Activated B cell treated with CpG ODN at 0.5 μM for 24 hours (primary cell): ENCODE measurements at regions not wholly inside any gene's neighbourhood (a gene's known extent, or its start where the extent isn't known, plus 50 kb on each side); places are given as distances from the start of the nearest gene placed in this dataset.

Experiments used
- ATAC-seq: fragments of 200-7000 bp; cut with Tn5 transposase; one replicate; pipeline ENCODE4 v1.10.0; 2021; ENCODE audit warnings: low read depth, mild to moderate bottlenecking, moderate library complexity
- CTCF ChIA-PET: fragments of 350-600 bp; sonication (Branson Sonifier 250); formaldehyde crosslinking; loops from one replicate; lab custom pipeline; 2021; ENCODE audit warnings: antibody characterized with exemption; lab: Charles Lee
- POLR2A ChIA-PET: fragments of 350-600 bp; sonication (Branson Sonifier 250); formaldehyde crosslinking; loops from one replicate; lab custom pipeline; 2021; ENCODE audit warnings: antibody characterized with exemption; lab: Charles Lee
- DNase-seq: peaks from one replicate; pipeline ENCODE4 v3.0.0; 2022
- H3K27ac Mint-ChIP-seq: one replicate; pipeline ENCODE4 v1.8.0; 2020; ENCODE audit warnings: mixed read lengths
- H3K27me3 Mint-ChIP-seq: one replicate; pipeline ENCODE4 v1.8.0; 2021; ENCODE audit warnings: mixed read lengths
- H3K36me3 Mint-ChIP-seq: one replicate; pipeline ENCODE4 v1.8.0; 2021; ENCODE audit warnings: low read depth, mixed read lengths
- H3K4me1 Mint-ChIP-seq: one replicate; pipeline ENCODE4 v1.8.0; 2021; ENCODE audit warnings: mixed read lengths
- H3K4me3 Mint-ChIP-seq: one replicate; pipeline ENCODE4 v1.8.0; 2020; ENCODE audit warnings: mild to moderate bottlenecking, mixed read lengths
- H3K9me3 Mint-ChIP-seq: one replicate; pipeline ENCODE4 v1.8.0; 2020; ENCODE audit warnings: mixed read lengths
- intact Hi-C: fragments of 100-400 bp; cut with micrococcal nuclease; formaldehyde crosslinking; loops from one replicate; pipeline ENCODE4 v1.15.1; 2024
- TF ChIP-seq, protein P1 (sequence below): fragments of 200-600 bp; IDR thresholded peaks from one replicate; pipeline ENCODE4 v1.8.0; 2022; ENCODE audit warnings: antibody characterized with exemption, mild to moderate bottlenecking

DNA sequence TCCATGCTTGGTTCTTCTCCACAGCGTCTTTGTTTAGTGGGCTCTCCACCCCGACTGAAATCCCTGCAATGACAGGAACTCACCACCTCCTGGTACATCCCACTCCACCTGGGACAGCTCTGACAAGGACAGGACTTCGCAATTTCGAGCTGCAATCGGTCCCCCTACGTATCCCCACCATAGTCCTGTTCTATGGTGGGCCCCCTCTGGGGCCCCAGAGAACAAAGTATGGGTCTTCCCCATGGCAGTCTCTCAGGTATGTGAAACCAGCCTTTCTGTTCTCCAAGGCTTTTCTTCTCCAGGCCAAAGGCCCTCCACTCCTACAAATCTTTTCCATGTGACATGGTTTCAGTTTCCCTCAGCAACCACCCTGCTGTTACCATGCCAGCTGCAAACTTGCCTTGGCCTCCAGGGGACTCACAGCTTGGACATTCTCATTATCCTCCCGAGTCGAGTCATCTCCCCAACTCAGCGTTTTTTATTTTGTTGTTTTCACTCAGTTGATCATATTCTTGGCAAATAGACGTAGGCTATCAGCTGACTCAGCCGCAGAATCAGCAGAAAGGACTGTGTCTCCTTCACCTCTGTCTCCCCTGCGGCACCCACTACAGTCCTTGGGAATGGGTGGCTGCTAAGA is 233.3 kb downstream of the OPA1 start:
- TF ChIP-seq, protein P1, sequence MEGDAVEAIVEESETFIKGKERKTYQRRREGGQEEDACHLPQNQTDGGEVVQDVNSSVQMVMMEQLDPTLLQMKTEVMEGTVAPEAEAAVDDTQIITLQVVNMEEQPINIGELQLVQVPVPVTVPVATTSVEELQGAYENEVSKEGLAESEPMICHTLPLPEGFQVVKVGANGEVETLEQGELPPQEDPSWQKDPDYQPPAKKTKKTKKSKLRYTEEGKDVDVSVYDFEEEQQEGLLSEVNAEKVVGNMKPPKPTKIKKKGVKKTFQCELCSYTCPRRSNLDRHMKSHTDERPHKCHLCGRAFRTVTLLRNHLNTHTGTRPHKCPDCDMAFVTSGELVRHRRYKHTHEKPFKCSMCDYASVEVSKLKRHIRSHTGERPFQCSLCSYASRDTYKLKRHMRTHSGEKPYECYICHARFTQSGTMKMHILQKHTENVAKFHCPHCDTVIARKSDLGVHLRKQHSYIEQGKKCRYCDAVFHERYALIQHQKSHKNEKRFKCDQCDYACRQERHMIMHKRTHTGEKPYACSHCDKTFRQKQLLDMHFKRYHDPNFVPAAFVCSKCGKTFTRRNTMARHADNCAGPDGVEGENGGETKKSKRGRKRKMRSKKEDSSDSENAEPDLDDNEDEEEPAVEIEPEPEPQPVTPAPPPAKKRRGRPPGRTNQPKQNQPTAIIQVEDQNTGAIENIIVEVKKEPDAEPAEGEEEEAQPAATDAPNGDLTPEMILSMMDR: no peak
- peaks cover 4% of the 10 kb centered on the region for H3K4me1 Mint-ChIP-seq
- no peak overlapping the region for H3K4me3 Mint-ChIP-seq
- peaks cover 4% of the 10 kb centered on the region for H3K27me3 Mint-ChIP-seq
- no peaks in the 10 kb centered on the region for H3K9me3 Mint-ChIP-seq
- no peaks in the 10 kb centered on the region for H3K36me3 Mint-ChIP-seq
- ATAC-seq (no peak), DNase-seq (no peak)
- H3K27ac Mint-ChIP-seq: no peak overlapping the region
- intact Hi-C loops: no loop called here
- ChIA-PET CTCF (no interaction called here), POLR2A (no interaction called here)

GRCh38 chr3:193827040-193827669 is 234.1 kb downstream of the OPA1 start:
- ATAC-seq (no peak), DNase-seq (no peak)
- intact Hi-C loops: no loop called here
- Mint-ChIP-seq H3K27me3 (peaks cover 4% of the 10 kb centered on the region), H3K4me1 (peaks cover 13% of the 10 kb centered on the region), H3K9me3 (no peaks in the 10 kb centered on the region), H3K36me3 (no peaks in the 10 kb centered on the region), H3K27ac (no peak overlapping the region), H3K4me3 (no peak overlapping the region)
- TF ChIP-seq, protein P1: no peak
- POLR2A ChIA-PET: interaction anchor here (0.7 kb wide), 1 partner anchor 133 kb away, joined by 3 read pairs; no protein-coding TSS in a partner anchor
- CTCF ChIA-PET: no interaction called here

DNA sequence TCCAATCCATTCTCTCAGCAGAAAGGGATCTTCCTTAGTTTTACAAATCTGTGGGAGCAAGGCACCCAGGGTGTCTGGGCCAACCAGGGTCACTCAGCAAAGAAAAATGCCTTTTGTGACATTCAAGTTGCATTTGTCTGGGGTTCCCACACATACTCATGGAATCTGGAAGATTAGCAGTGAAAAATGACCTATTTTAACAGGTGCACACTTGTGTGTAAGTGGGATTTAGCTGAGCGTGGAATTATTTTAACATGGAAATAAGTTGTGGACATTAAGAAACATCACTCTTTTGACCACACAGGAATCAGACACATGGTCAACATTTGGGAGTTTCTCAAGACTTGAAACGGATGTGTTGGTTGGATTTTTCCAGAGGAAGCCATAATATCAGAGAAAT is 234.9 kb downstream of the OPA1 start:
- ChIA-PET POLR2A (interaction anchor here (0.7 kb wide), 1 partner anchor 132 kb away, joined by 3 read pairs; no protein-coding TSS in a partner anchor), CTCF (no interaction called here)
- TF ChIP-seq, protein P1: no peak
- no peaks in the 10 kb centered on the region for H3K36me3 Mint-ChIP-seq
- intact Hi-C loops: no loop called here
- no peak for DNase-seq
- H3K4me1 Mint-ChIP-seq: peaks cover 19% of the 10 kb centered on the region
- no peak overlapping the region for H3K4me3 Mint-ChIP-seq
- ATAC-seq: no peak
- H3K27ac Mint-ChIP-seq: no peak overlapping the region
- peaks cover 4% of the 10 kb centered on the region for H3K27me3 Mint-ChIP-seq
- no peaks in the 10 kb centered on the region for H3K9me3 Mint-ChIP-seq

GRCh38 chr3:193828477-193828876 is 235.5 kb downstream of the OPA1 start:
- Mint-ChIP-seq H3K9me3 (no peaks in the 10 kb centered on the region), H3K27me3 (peaks cover 4% of the 10 kb centered on the region), H3K36me3 (no peaks in the 10 kb centered on the region), H3K27ac (no peak overlapping the region), H3K4me3 (no peak overlapping the region), H3K4me1 (peaks cover 25% of the 10 kb centered on the region)
- CTCF ChIA-PET: no interaction called here
- intact Hi-C loops: no loop called here
- ATAC-seq (no peak), DNase-seq (no peak)
- TF ChIP-seq, protein P1: no peak
- POLR2A ChIA-PET: no interaction called here

- TF ChIP-seq, protein P1: no peak
- Mint-ChIP-seq H3K9me3 (no peaks in the 10 kb centered on the region), H3K4me1 (peaks cover 36% of the 10 kb centered on the region), H3K27ac (no peak overlapping the region), H3K27me3 (peaks cover 4% of the 10 kb centered on the region), H3K36me3 (no peaks in the 10 kb centered on the region), H3K4me3 (no peak overlapping the region)
- POLR2A ChIA-PET: no interaction called here
- intact Hi-C loops: no loop called here
- DNase-seq (no peak), ATAC-seq (no peak)
- CTCF ChIA-PET: no interaction called here
These were observed 236.8 kb downstream of the OPA1 start for GRCh38 chr3:193829781-193830180.
